DMS153 treated with DMSO at 0.1 percent for 48 hours (cell line): ENCODE measurements at regions not wholly inside any gene's neighbourhood (a gene's known extent, or its start where the extent isn't known, plus 50 kb on each side); places are given as distances from the start of the nearest gene placed in this dataset.
"Not testable (repeated sequence)": the region's sequence is repeated elsewhere in the genome, so short reads cannot be mapped to it uniquely, and the experiment has no call there.

ENCODE experiments used
- DNase-seq: peaks from one replicate; lab custom pipeline; 2025; ENCODE audit not compliant: unreplicated experiment; lab: John Stamatoyannopoulos, UW

DNA sequence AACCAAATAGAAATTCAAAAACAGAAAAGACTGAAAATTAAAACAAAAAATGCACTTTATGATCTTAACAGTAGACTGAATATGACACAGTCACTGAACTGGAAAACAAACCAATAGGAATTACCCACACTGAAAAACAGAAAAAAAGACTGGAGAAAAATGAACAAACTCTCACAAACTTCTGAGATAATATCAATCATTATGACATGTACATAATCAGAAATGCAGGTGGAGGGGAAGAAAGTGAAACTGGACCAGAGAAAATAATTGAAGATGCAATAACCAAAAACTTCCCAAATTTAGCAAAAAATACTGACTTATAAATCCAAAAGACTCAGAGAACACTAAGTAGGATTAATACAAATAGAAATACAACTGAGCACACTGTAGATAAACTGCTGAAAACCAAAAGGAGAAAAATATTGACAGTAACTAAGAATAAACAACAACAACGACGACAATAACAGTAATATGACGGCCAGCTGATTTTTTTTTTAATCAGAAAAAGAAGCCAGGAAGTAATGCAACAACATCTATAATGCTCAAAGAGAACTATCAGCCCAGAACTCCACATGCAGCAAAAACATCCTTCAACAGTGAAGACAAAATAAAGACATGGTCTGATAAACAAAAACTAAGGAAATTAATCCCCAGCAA, 108.1 kb downstream of the ZFAND4 start:
- DNase-seq: no peak

DNA sequence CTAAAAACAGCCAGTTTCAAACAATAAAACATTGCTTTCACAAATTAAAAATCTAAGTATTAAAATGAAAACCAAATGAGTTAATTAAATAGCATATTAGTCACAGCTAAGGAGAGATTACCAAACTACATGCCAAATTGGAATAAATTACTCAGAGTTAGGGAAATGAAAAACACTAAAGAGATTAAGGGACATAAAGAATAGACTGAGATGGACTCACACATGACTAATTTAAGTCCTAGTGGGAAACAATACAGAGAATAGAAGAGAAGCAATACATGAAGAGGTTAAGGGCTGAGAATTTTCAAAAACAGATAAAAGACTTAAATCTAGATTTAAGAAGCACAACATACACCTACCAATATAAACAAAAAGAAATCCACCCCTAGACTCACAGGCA, 110.6 kb downstream of the ZFAND4 start:
- DNase-seq: no peak

- no peak for DNase-seq
Measured at GRCh38 chr10:45560262-45560661, 112.3 kb downstream of the ZFAND4 start.

DNA sequence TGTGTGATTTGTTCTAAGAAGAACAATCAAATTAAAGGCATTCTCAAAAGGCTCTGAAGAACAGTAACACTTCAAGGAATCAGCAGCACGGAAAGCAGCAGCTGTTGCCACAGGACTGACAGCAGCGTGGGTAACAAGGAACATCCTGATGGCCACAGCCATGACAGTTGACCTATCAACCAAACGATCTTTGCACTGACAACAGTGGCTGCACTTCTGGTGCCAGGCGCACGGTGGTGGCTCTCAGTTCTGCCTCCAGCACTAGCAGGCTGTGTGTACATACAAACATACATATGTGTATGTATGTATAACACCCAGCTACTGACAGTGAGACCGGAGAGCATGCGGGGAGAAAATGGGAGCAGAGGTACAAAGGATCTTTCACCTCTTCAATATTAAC, 114.1 kb downstream of the ZFAND4 start:
- DNase-seq: no peak

DNA sequence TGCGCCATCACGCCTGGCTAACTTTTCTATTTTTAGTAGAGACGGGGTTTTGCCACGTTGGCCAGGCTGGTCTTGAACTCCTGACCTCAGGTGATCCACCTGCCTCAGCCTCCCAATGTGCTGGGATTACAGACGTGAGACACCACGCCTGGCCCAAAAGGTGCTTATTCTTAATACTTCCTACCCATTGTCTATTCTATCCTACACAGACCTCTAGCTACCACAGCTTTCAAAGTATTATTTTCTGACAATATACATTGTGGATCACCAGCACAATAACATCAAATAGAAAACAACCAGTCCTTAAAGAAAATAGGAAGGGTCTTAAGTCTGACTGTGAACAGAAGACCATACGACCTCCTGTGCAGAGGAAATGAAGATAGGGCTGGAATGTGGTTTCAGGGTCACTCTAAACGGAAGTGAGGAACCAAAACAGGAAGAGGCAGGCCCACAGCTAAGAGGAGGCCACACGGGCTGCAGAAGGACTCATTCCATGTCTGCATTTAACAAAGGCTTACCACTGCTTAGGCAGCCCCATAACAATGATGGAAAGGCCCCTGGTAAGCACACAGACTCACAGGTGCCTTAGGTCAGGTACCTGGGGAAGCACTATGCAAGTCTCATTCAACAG, 115.2 kb downstream of the ZFAND4 start:
- no peak for DNase-seq

DNA sequence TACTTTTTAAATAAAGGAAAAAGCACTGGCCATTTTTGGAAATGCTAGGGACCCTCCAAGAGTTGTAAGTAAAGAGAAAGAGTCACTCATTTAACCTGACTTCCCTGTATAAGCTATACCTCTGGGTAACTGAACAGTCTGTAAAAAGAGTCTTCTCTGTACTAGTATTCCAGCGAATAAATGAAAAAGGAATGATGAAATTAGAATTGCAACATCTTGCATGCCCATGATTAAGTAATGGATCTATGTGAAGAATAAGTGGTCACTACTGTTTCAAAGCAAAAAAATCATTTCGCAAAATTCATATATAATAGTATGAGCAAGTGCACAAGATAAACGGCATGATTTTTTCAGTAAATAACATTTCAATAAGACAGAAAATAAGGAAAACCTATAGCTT, 116.8 kb downstream of the ZFAND4 start:
- DNase-seq: no peak

GRCh38 chr10:45555332-45555731, 117.2 kb downstream of the ZFAND4 start:
- DNase-seq: not testable (repeated sequence)

- DNase-seq: no peak
Measured at GRCh38 chr10:45553613-45554012, 119.0 kb downstream of the ZFAND4 start.

DNA sequence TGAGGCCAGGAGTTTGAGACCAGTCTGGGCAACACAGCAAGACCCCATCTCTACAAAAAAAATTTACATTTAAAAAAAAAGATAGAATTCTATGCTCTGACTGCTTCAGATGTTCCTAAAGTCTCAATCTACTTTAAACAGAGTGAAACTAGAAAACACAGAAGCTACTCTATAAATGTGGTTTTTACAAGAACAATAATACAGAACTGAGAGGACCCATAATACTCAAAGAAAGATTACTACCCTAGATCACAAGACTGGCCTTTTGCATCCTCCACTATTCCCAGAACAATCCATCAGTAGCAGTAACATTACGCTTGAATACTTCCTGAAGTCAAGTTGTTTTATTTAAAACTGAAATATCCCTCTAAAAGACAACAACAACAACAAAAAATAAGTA, 119.4 kb downstream of the ZFAND4 start:
- no peak for DNase-seq

GRCh38 chr10:45552476-45552875, 120.1 kb downstream of the ZFAND4 start:
- DNase-seq: no peak

GRCh38 chr10:45550903-45551786, 121.4 kb downstream of the ZFAND4 start:
- DNase-seq: no peak

GRCh38 chr10:45548068-45548467, 124.5 kb downstream of the ZFAND4 start:
- no peak for DNase-seq

GRCh38 chr10:45547207-45547606, 125.4 kb downstream of the ZFAND4 start:
- no peak for DNase-seq

- no peak for DNase-seq
Measured at GRCh38 chr10:45545150-45545549, 127.4 kb downstream of the ZFAND4 start.

DNA sequence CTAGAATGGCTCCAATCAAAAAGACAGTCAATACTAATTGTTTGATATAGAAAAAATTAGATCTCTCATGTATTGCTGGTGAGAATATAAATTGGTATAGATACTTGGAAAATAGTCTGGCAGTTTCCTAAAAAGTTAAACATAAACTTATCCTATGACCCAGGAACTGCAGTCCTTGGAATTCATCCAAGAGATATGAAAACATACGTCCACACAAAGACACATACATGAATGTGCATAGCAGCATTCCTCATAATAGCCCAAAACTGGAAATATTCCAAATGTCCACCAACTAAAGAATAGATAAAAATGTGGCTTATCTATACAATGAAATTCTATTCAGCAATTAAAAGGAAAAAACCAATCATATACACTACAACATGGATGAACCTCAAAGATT, 128.4 kb downstream of the ZFAND4 start:
- DNase-seq: no peak

GRCh38 chr10:45541032-45541431, 131.5 kb downstream of the ZFAND4 start:
- DNase-seq: not testable (repeated sequence)

- DNase-seq: not testable (repeated sequence)
Measured at GRCh38 chr10:45540589-45540988, 132.0 kb downstream of the ZFAND4 start.

- DNase-seq: not testable (repeated sequence)
Measured at GRCh38 chr10:45539569-45539968, 133.0 kb downstream of the ZFAND4 start.

DNA sequence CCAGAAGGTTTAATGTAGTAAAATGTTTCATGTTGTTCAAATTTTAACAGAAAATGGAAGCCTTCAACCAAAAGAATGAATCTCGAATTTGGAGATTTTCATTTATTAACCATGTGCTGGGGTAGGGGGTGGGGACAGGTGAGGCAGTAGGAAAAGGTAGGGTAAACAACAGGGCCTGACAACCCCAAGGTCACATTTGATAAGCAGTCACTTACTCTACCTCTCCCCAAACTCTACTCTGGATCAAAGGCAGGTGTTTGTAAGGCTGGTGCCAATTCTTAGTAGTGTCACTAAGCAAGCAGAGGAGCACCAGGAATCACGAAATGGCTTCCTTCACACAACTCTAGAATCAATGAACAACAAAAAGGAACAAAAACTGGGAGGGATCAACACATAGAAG, 138.0 kb downstream of the ZFAND4 start:
- DNase-seq: no peak

DNA sequence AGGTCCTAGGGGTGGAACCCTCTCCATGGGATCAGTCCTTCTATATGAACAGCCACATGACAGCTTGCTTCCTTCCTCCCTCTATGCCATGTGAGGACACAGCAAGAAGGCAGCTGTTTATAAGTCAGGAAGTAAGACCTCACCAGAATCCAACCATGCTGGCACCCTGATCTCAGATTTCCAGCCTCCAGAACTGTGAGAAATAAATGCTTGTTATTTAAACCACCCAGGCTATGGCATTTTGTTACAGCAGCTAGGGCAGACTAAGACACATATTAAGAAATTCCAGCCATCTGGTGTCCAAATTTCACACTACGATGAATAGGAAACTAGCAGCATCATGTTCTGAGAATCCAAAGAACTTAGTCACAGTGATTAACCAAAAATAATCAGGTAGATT, 140.1 kb downstream of the ZFAND4 start:
- DNase-seq: no peak

- no peak for DNase-seq
Measured at GRCh38 chr10:45526309-45526905, 146.2 kb downstream of the ZFAND4 start.

GRCh38 chr10:45520476-45520875, 146.5 kb downstream of the ALOX5 start:
- no peak for DNase-seq
